Naive thymus-derived CD4-positive, alpha-beta T cell (primary cell): ENCODE measurements at regions not wholly inside any gene's neighbourhood (a gene's known extent, or its start where the extent isn't known, plus 50 kb on each side); places are given as distances from the start of the nearest gene placed in this dataset.

Source experiments
- ATAC-seq: fragments of 150-1000 bp; cut with Tn5 transposase; 2 replicates; pipeline ENCODE4 v1.10.0; 2021; ENCODE audit warnings: mild to moderate bottlenecking, moderate library complexity
- CTCF ChIA-PET: fragments of 350-600 bp; sonication (Branson Sonifier 250); formaldehyde crosslinking; loops from one replicate; lab custom pipeline; 2021; ENCODE audit warnings: antibody characterized with exemption; lab: Charles Lee
- POLR2A ChIA-PET: fragments of 350-600 bp; sonication (Branson Sonifier 250); formaldehyde crosslinking; loops from one replicate; lab custom pipeline; 2021; ENCODE audit warnings: antibody characterized with exemption, inconsistent platforms; lab: Charles Lee
- DNase-seq, 9 donors: peaks; one replicate each; pipeline versions ENCODE4 v3.0.0 to v3.0.0-alpha.2; 2020 to 2022; ENCODE audit warnings: mixed read lengths in 1 of 9
- H3K27ac ChIP-seq: one replicate; pipeline ENCODE4 v1.7.0; 2013; ENCODE audit warnings: mild to moderate bottlenecking, low read depth, low read length, moderate library complexity
- H3K27me3 ChIP-seq, 2 donors: one replicate each; pipeline ENCODE4 v1.7.0; 2013; ENCODE audit warnings: low read length in 2 of 2, mild to moderate bottlenecking in 2 of 2, moderate library complexity in 2 of 2; ENCODE audit not compliant: control insufficient read depth in 2 of 2, insufficient read depth in 2 of 2
- H3K36me3 ChIP-seq, 3 experiments: 1 replicate in 2 of 3; 2 replicates in 1 of 3; pipeline ENCODE4 v1.7.0; 2013; ENCODE audit warnings: low read length in 3 of 3, mild to moderate bottlenecking in 3 of 3, moderate library complexity in 1 of 3; ENCODE audit not compliant: insufficient read depth in 3 of 3, control insufficient read depth in 2 of 3
- H3K4me1 ChIP-seq, 2 donors: one replicate each; pipeline ENCODE4 v1.7.0; 2013; ENCODE audit warnings: low read length in 2 of 2, mild to moderate bottlenecking in 2 of 2, moderate library complexity in 1 of 2; ENCODE audit not compliant: control insufficient read depth in 2 of 2, insufficient read depth in 2 of 2
- H3K4me3 ChIP-seq: 2 replicates; pipeline ENCODE4 v1.7.0; 2013; ENCODE audit warnings: mild to moderate bottlenecking, low read length
- H3K9me3 ChIP-seq, 3 experiments: 1 replicate in 2 of 3; 2 replicates in 1 of 3; pipeline ENCODE4 v1.7.0; 2013; ENCODE audit warnings: low read length in 3 of 3; ENCODE audit not compliant: control insufficient read depth in 2 of 3
- H3K27ac Mint-ChIP-seq, 9 donors: one replicate each; pipeline ENCODE4 v1.8.0; 2020 to 2022; ENCODE audit warnings: mixed read lengths in 9 of 9, mild to moderate bottlenecking in 8 of 9, moderate library complexity in 5 of 9, inconsistent platforms in 2 of 9
- H3K27me3 Mint-ChIP-seq, 5 donors: one replicate each; pipeline ENCODE4 v1.8.0; 2021 to 2022; ENCODE audit warnings: mixed read lengths in 5 of 5, mild to moderate bottlenecking in 1 of 5
- H3K36me3 Mint-ChIP-seq, 5 donors: one replicate each; pipeline ENCODE4 v1.8.0; 2020 to 2022; ENCODE audit warnings: mixed read lengths in 5 of 5, mild to moderate bottlenecking in 3 of 5, inconsistent platforms in 1 of 5
- H3K4me1 Mint-ChIP-seq, 7 donors: one replicate each; pipeline ENCODE4 v1.8.0; 2020 to 2022; ENCODE audit warnings: mixed read lengths in 7 of 7, mild to moderate bottlenecking in 3 of 7, inconsistent platforms in 1 of 7
- H3K4me3 Mint-ChIP-seq, 10 donors: one replicate each; pipeline ENCODE4 v1.8.0; 2020 to 2022; ENCODE audit warnings: mild to moderate bottlenecking in 10 of 10, mixed read lengths in 10 of 10, moderate library complexity in 6 of 10, inconsistent platforms in 2 of 10
- H3K9me3 Mint-ChIP-seq, 11 donors: one replicate each; pipeline ENCODE4 v1.8.0; 2020 to 2022; ENCODE audit warnings: mixed read lengths in 11 of 11, mild to moderate bottlenecking in 4 of 11, inconsistent platforms in 1 of 11, moderate library complexity in 1 of 11
- intact Hi-C, 2 donors: fragments of 100-400 bp; cut with micrococcal nuclease; formaldehyde crosslinking; loops; one replicate each; pipeline ENCODE4 v1.15.1; 2023

DNA sequence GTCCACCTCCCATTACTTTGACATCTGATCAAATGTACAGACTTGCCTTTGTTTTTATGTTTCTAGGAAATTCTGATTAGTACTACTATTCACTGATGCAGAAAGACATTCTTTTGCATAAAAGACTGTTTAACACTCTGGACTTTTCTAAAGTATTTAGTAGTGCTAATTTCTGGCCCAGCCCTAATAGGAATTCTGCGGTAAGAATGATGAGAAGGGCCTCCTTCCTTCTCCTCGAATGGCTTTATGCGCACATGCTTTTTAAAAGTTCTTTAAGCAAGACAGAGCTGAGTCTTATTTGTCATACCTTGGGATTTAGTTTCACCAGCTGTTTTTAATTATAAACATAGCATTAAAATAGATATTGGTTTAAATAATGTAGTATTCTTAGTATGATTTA, 192.3 kb upstream of the RBMS3 start:
- Mint-ChIP-seq H3K36me3 (peaks cover 0 to 4% (median 0%) of the 10 kb centered on the region in 5 donors), H3K9me3 (peaks cover 0 to 23% (median 4%) of the 10 kb centered on the region in 11 donors), H3K4me1 (no peaks in the 10 kb centered on the region), H3K27me3 (peaks cover 0 to 4% (median 0%) of the 10 kb centered on the region in 5 donors), H3K27ac (no peak overlapping the region), H3K4me3 (no peak overlapping the region)
- H3K27me3 ChIP-seq: no peaks in the 10 kb centered on the region
- POLR2A ChIA-PET: no interaction called here
- DNase-seq (no peak), ATAC-seq (no peak)
- H3K9me3 ChIP-seq: no peaks in the 10 kb centered on the region
- no peak overlapping the region for H3K27ac ChIP-seq
- no peak overlapping the region for H3K4me3 ChIP-seq
- CTCF ChIA-PET: no interaction called here
- intact Hi-C loops: no loop called here
- no peaks in the 10 kb centered on the region for H3K36me3 ChIP-seq
- no peaks in the 10 kb centered on the region for H3K4me1 ChIP-seq

DNA sequence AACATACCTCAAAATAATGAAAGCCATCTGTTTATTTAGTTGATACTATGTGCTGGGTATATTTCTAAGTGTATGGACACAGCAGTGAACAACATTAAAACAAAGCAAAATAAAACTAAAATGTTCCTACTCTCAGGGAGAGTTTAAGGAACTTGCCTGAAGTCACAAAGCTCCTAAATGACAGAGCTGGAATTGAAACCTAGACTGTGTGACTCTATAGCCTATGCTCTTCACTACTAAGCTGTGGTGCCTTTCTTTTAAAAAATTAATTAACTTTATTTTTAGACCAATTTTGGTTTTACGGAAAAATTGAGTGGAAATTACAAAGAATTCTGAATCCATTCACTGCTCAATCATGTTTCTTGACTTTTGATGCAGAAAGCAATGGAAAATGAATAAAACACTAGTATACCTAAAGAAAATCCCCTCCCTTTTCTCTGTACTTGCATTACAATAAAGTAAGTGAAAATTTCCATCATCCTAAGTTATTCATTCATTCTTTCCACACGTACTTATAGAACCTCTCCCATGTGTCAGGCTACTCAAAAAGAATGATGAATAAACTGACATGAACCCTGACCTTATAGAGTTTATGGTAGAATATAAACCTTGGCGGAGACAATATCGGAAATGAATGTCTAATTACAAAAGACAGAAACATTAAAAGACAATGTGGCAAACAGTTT, 189.8 kb upstream of the RBMS3 start:
- Histone ChIP-seq H3K36me3 (no peaks in the 10 kb centered on the region), H3K27ac (no peak overlapping the region), H3K4me1 (no peaks in the 10 kb centered on the region), H3K9me3 (no peaks in the 10 kb centered on the region), H3K27me3 (no peaks in the 10 kb centered on the region), H3K4me3 (no peak overlapping the region)
- CTCF ChIA-PET: no interaction called here
- no peaks in the 10 kb centered on the region for H3K4me1 Mint-ChIP-seq
- POLR2A ChIA-PET: no interaction called here
- no peak overlapping the region for H3K4me3 Mint-ChIP-seq
- DNase-seq (no peak), ATAC-seq (no peak)
- peaks cover 0 to 4% (median 0%) of the 10 kb centered on the region in 5 donors for H3K27me3 Mint-ChIP-seq
- H3K36me3 Mint-ChIP-seq: peaks cover 0 to 4% (median 0%) of the 10 kb centered on the region in 5 donors
- H3K27ac Mint-ChIP-seq: no peak overlapping the region
- intact Hi-C loops: no loop called here
- peaks cover 1 to 25% (median 6%) of the 10 kb centered on the region in 11 donors for H3K9me3 Mint-ChIP-seq

DNA sequence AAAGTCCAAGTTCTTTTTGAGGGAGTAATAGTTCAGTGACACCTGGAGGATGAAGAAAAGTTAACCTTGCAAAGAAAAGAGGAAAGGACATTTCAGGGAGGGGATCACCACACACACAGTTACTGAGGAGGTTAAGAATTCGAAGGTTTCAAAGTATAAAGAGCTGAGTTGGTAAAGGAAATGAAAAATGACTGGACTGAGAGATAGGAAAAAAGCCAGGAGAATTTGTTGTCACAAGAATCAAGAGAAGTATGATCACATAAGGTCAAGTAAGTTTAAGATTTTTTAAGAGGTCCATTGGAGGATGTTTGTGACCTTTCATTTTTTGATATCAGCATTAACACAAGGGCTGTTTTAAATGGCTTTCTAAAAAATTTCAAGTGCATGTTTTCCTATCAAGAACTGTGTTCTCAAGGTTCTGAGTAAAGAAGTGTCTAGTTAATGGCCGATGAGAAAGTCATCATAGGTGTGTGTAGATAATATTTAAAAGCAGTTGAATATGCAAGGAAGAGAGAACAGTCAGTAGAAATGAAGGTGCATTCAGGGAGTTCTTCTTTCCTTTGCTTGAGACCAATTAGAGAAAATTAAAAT, 189.2 kb upstream of the RBMS3 start:
- no peak for DNase-seq
- POLR2A ChIA-PET: no interaction called here
- no peak for ATAC-seq
- intact Hi-C loops: no loop called here
- Histone ChIP-seq H3K4me1 (no peaks in the 10 kb centered on the region), H3K36me3 (no peaks in the 10 kb centered on the region), H3K27me3 (no peaks in the 10 kb centered on the region), H3K9me3 (no peaks in the 10 kb centered on the region), H3K4me3 (no peak overlapping the region), H3K27ac (no peak overlapping the region)
- Mint-ChIP-seq H3K36me3 (peaks cover 0 to 4% (median 0%) of the 10 kb centered on the region in 5 donors), H3K27ac (no peak overlapping the region), H3K9me3 (peaks cover 2 to 31% (median 8%) of the 10 kb centered on the region in 11 donors), H3K4me3 (no peak overlapping the region), H3K27me3 (peaks cover 0 to 4% (median 0%) of the 10 kb centered on the region in 5 donors), H3K4me1 (no peaks in the 10 kb centered on the region)
- CTCF ChIA-PET: no interaction called here

- H3K36me3 Mint-ChIP-seq: peaks cover 0 to 4% (median 0%) of the 10 kb centered on the region in 5 donors
- DNase-seq: no peak
- Histone ChIP-seq H3K27me3 (no peaks in the 10 kb centered on the region), H3K4me1 (no peaks in the 10 kb centered on the region), H3K9me3 (no peaks in the 10 kb centered on the region), H3K36me3 (no peaks in the 10 kb centered on the region), H3K27ac (no peak overlapping the region), H3K4me3 (no peak overlapping the region)
- intact Hi-C loops: no loop called here
- no peaks in the 10 kb centered on the region for H3K4me1 Mint-ChIP-seq
- ChIA-PET POLR2A (no interaction called here), CTCF (no interaction called here)
- H3K9me3 Mint-ChIP-seq: peaks cover 0 to 38% (median 13%) of the 10 kb centered on the region in 11 donors
- no peak overlapping the region for H3K27ac Mint-ChIP-seq
- H3K4me3 Mint-ChIP-seq: no peak overlapping the region
- no peaks in the 10 kb centered on the region for H3K27me3 Mint-ChIP-seq
- ATAC-seq: no peak
Measured at GRCh38 chr3:29092348-29092747, 188.5 kb upstream of the RBMS3 start.

DNA sequence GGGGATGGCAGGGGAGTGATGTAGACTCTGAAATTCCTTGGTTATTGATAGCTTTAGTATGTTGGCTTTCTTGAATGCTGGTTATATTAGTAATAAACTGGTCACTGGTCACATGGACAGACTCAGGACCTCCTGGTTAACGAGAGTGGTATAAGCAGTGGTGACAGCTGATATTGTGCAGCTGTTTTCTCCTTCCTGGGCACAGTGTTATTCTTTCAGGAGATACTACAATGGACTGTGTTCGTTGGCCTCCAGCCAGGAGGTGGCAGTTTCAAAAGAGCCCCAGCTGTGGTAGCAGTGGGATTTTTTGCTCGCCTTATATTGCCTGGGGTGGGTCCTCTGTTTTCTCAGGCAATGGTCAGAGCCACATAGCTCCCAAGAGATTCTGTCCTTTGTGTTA, 181.6 kb upstream of the RBMS3 start:
- no peak for DNase-seq
- no peak overlapping the region for H3K4me3 ChIP-seq

DNA sequence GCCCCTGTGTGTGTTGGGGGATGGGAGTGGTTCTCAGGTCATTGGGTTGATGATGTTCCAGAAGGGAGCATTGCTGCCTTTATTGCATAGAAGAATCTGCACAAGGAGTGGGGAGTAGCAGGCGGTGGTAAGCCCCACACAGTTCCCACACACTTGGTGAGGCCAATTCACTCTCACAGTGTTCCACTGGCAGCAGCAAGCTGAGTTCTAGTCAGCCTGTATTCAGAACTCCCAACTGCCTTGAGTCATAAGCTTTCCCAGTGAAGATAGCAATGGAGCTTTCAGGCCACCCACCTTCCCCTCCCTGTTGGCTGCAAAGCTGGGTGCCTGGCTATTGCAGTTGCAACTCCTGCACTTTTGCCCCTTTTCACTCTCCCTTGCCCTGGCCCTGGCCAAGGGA, 181.1 kb upstream of the RBMS3 start:
- no peaks in the 10 kb centered on the region for H3K27me3 ChIP-seq
- POLR2A ChIA-PET: no interaction called here
- Mint-ChIP-seq H3K9me3 (peaks cover 2 to 38% (median 14%) of the 10 kb centered on the region in 11 donors), H3K27me3 (peaks cover 0 to 4% (median 0%) of the 10 kb centered on the region in 5 donors), H3K36me3 (peaks cover 0 to 5% (median 0%) of the 10 kb centered on the region in 5 donors), H3K4me1 (no peaks in the 10 kb centered on the region), H3K4me3 (no peak overlapping the region), H3K27ac (no peak overlapping the region)
- DNase-seq: no peak
- no peaks in the 10 kb centered on the region for H3K36me3 ChIP-seq
- H3K4me1 ChIP-seq: no peaks in the 10 kb centered on the region
- no peaks in the 10 kb centered on the region for H3K9me3 ChIP-seq
- H3K4me3 ChIP-seq: no peak overlapping the region
- intact Hi-C loops: no loop called here
- no peak for ATAC-seq
- no peak overlapping the region for H3K27ac ChIP-seq
- CTCF ChIA-PET: no interaction called here

More for the DNA sequence above, 181.6 kb upstream of the RBMS3 start:
- Mint-ChIP-seq H3K4me3 (no peak overlapping the region), H3K27ac (no peak overlapping the region), H3K4me1 (no peaks in the 10 kb centered on the region), H3K27me3 (peaks cover 0 to 4% (median 0%) of the 10 kb centered on the region in 5 donors), H3K36me3 (peaks cover 0 to 5% (median 0%) of the 10 kb centered on the region in 5 donors), H3K9me3 (peaks cover 2 to 42% (median 14%) of the 10 kb centered on the region in 11 donors)
- no peak for ATAC-seq
- H3K9me3 ChIP-seq: no peaks in the 10 kb centered on the region
- H3K27me3 ChIP-seq: no peaks in the 10 kb centered on the region
- no peaks in the 10 kb centered on the region for H3K36me3 ChIP-seq
- ChIA-PET POLR2A (interaction anchor here (0.6 kb wide), 1 partner anchor 225 kb away, joined by 4 read pairs; no protein-coding TSS in a partner anchor), CTCF (no interaction called here)
- intact Hi-C loops: no loop called here
- H3K4me1 ChIP-seq: no peaks in the 10 kb centered on the region
- H3K27ac ChIP-seq: no peak overlapping the region

DNA sequence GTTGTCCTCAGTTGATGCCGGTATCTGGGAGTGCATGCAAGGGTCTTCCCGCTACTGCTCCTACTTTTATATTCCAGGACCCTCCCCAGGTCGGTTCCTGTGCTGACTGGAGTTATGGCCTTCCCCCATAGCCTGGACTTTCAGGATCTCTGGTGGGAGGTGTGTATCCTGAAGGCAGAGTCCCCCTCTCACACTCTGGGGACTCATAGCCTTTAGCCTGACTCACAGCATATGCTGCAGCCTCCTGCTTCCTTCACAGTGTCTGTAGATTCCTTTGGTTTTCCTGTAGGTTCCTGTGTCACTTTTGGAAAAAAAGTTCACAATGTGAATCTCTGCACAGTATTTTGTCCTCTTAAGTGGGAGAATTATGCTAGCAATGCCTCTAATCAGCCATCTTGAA, 180.6 kb upstream of the RBMS3 start:
- H3K27me3 ChIP-seq: no peaks in the 10 kb centered on the region
- H3K27ac Mint-ChIP-seq: no peak overlapping the region
- H3K4me3 ChIP-seq: no peak overlapping the region
- H3K36me3 ChIP-seq: no peaks in the 10 kb centered on the region
- H3K9me3 ChIP-seq: no peaks in the 10 kb centered on the region
- H3K27ac ChIP-seq: no peak overlapping the region
- POLR2A ChIA-PET: no interaction called here
- intact Hi-C loops: no loop called here
- peaks cover 0 to 4% (median 0%) of the 10 kb centered on the region in 5 donors for H3K27me3 Mint-ChIP-seq
- H3K9me3 Mint-ChIP-seq: peaks cover 2 to 38% (median 13%) of the 10 kb centered on the region in 11 donors
- no peak for DNase-seq
- no peaks in the 10 kb centered on the region for H3K4me1 Mint-ChIP-seq
- H3K36me3 Mint-ChIP-seq: peaks cover 0 to 5% (median 0%) of the 10 kb centered on the region in 5 donors
- ATAC-seq: no peak
- CTCF ChIA-PET: no interaction called here
- no peak overlapping the region for H3K4me3 Mint-ChIP-seq
- H3K4me1 ChIP-seq: no peaks in the 10 kb centered on the region
